ENCODE measurements at regions not wholly inside any gene's neighbourhood (a gene's known extent, or its start where the extent isn't known, plus 50 kb on each side); places are given as distances from the start of the nearest gene placed in this dataset.

- no peak for TF ChIP-seq CTCF (IDR thresholded peaks at IDR 0.05; ENCODE audit: low read depth, low read length)
- TF ChIP-seq EZH2phosphoT487 (IDR thresholded peaks at IDR 0.05; ENCODE audit: low read depth), result no peak
These were observed 541.7 kb upstream of the MEX3C start for GRCh38 chr18:51739044-51739666.
